ENCODE measurements at regions not wholly inside any gene's neighbourhood (a gene's known extent, or its start where the extent isn't known, plus 50 kb on each side); places are given as distances from the start of the nearest gene placed in this dataset.
A peak's percentile ranks its signal among the peaks of the same experiment; 100 is the strongest.

DNA sequence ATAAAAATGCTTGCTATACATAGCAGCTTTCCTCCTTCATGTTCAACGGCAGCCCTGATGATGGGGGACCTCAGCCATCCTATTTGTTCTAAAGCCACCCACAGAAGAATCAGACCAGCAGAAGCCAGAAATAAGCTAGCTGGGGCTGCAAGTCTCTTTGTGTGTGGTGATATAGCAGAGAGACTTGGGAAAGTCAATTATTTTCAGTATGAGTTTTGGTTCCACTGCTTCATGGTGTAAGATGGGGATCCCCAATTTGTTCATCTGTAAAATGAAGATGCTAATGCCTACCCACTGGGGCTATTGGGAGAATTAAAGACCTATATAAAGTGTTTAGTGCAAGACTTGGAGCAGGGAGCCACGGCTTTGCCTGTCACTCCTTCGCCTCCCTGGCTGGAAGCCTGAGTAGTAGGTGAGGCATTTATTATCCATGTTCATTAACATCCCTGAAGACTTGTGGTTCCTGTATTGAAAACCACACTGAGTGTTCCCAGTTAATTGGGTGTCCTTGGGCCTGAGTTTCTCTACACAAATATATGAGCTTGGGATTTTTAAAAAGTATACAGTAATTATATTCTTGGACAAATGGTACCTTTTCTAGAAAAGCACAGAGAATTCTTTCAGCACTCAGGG is 210.1 kb upstream of the SLC24A2 start:
- peak; percentile 46 for DNase-seq (ENCODE audit: low read depth)

DNA sequence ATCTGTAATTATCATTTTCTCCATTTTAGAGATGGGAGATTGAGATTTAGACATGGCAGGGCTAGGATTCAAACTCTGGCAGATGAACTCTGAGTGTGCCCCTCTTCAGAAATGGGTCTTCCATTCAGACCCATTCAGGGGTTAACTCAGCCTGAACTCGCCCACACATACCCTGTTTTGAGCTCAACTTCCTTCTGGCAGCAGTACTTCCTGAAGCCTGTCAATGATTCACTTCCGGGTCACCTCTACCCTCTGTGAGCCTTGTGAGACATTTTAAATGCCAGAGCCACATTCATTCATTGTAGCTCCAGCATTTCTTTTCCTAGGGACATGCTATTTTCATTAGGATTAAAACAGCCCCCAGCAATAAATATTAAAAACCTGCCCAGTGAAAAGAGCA is 209.3 kb upstream of the SLC24A2 start:
- peak; percentile 10 for DNase-seq (ENCODE audit: low read depth)

DNA sequence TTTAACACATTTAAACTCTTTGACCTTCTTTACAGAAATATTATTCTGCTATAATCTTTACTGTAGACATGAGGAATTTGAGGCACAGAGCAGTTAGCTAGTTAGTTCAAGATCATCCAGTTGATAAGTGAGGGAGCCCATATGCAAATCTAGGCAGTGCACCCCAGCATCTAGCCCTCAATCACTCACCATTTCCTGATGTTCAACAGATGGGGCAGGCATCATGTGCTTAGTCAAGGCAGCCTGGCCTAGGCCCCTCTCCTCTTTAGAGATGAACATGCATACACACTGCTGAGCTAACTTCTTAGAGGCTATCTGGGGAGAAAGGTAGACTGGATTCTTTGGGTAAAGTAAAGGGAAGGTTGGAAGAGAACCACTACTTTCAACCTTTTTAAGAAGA is 206.8 kb upstream of the SLC24A2 start:
- DNase-seq (ENCODE audit: low read depth): no peak

DNA sequence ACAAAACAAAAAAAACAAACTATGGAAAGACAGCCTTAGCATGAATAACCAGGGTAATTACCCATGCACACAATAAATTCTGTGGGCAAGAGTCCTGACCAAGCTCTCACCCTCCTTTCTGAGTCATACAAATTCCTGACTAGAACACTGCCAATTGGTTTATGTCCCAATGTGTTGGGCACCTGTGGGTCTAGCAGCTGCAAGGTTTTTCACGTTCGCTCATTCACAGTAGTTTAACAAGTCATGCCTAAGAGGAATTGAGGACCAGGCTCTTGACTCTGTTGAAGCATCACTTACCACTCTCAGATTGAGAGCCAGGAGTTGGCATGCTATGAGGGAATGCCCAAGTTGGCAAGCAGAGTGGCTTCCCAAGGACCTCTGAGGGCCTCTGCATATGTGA is 205.5 kb upstream of the SLC24A2 start:
- DNase-seq (ENCODE audit: low read depth): peak; percentile 58

DNA sequence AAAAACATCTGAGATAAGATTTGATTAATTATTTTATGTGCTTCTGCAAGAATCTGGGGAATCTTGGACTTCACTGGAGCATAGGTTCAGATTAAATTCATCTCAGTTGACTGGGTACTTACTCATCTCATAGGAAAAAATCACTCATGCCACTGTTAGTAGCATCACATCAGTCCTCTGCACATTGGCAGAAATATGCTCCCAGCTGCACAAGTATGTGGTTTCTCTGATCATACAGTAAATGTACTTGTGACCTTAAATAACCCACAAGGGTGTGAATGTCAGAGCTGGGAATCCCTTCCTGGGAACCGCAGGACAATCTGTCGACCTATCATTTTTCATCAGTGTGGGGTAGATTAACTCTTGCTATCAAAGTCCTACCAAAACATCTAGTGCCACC is 203.7 kb upstream of the SLC24A2 start:
- peak; percentile 54 for DNase-seq (ENCODE audit: low read depth)

DNA sequence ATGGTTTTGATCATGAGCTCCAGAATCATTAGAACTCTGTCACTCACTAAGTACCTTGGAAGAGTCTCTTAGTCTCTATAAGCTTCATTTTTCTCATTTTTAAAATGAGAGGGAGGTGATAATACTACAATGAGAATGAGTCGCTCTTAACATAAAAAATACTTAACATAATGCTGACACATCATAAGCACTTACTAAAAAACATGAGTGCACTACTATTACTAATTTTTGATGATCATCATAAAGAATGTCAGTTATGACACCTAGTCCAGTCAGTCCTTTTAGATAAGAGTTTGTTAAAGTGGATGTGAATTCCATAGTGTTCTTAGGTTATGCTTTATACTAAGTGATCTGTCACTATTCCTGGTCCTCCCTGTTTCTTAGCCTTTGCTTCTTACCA is 200.4 kb upstream of the SLC24A2 start:
- DNase-seq (ENCODE audit: low read depth): no peak

DNA sequence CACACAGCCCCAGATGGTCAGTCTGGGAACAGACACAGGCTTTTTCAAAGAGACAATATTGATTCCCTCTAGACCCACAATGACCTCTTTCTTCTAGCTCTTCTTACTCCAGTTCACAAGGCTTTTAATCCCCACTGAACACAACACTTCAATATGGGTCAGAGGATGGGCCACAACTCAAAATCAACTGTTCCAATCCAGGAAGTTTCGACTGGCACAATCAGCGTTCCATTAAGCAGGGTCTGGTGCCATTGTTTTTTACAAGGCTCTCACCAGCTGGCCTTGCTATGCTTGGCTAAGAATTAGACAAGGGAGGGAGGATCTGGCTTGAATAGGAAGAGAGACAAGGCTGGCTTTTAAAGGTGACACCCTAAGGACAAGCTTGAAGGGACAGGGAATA is 199.4 kb upstream of the SLC24A2 start:
- DNase-seq (ENCODE audit: low read depth): no peak

DNA sequence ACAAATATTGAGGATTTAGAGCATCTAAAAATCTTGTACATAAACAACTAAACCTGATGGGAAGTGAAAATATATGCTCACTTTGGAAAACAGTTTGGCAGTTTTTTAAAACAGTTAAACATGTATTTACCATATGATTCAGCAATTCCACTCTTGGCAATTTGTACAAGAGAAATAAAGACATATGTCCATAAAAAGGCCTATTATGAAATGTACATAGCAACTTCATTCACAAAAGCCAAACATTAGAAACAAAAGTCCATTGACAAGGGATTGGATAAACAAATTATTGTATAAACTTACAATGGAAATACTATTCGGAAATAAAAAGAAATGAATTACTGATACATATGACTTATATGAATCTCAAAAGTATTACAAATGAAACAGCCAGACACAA is 196.2 kb upstream of the SLC24A2 start:
- DNase-seq (ENCODE audit: low read depth): no peak

DNA sequence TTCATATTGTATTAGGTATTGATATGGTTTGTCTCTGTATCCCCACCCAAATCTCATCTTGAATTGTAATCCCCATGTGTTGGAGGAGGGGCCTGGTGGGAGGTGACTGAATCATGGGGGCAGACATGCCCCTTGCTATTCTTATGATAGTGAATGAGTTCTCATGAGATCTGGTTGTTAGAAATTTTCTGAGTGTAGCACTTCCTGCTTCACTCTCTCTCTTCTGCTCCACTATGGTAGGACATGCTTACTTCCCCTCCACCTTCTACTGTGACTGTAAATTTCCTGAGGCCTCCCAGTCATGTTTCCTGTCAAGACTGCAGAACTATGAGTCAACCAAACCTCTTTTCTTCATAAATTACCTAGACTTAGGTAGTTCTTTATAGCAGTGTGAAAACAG is 187.4 kb upstream of the SLC24A2 start:
- DNase-seq (ENCODE audit: low read depth): peak; percentile 4

DNA sequence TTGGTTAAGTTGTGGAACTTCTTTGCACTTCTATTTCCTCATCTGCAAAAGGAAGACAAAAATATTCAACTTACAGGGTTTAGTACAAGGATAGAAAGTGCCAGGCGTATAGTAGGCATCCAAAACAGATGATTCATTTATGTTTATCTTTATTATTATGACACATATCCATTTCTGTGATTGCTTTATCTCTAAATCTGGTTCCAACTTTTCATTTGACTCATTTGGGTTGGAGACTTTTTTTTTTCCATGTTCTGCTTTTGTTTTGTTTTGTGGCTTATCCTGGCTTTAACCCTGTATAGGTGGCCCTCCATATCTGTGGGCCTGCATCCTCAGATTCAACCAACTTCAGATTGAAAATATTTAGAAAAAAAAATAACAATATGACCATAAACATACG is 186.7 kb upstream of the SLC24A2 start:
- DNase-seq (ENCODE audit: low read depth): no peak

DNA sequence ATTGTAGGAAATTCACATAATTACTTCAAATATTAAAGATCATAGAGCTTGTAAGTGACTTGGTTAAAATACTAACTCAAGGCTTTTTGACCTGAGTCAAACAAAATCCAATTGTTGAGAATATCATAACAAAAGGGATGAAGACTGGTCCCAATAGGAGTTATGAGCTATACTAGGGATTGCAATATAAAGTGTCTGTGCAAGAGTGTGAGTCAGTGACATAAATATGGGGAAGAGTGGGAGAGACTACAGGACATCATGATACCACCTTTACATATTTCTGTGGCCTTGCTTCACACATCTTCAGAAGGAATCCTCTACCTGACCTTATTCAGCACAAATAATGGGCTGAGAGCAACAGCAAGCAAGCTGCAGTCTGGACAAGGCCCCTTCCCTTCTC is 180.9 kb upstream of the SLC24A2 start:
- no peak for DNase-seq (ENCODE audit: low read depth)

DNA sequence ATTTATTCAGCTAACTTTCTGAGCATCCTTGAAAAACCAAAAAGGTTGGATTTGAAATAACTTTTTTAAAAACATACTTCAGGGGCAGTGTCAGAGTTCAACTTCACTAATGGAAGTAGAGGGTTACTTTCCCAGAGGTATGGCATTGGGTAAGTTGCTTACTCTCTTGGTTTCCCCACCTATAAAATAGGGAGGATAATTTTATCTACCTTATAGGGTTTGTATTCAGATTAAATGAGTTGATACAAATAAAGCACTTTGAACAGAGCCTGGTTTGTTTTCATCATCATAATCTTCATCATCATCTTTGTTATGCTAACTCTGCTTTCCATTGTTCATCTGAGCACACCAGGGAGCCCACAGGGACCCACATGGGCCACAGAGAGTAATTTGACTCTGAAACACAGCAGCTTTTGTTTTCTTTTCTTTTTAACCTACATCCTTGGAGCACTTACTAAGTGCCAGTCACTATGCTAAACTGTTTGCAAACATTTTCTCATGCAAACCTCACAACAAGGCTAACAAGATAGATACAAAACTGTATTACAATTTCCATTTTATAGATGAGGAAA is 179.1 kb upstream of the SLC24A2 start:
- DNase-seq (ENCODE audit: low read depth): no peak

DNA sequence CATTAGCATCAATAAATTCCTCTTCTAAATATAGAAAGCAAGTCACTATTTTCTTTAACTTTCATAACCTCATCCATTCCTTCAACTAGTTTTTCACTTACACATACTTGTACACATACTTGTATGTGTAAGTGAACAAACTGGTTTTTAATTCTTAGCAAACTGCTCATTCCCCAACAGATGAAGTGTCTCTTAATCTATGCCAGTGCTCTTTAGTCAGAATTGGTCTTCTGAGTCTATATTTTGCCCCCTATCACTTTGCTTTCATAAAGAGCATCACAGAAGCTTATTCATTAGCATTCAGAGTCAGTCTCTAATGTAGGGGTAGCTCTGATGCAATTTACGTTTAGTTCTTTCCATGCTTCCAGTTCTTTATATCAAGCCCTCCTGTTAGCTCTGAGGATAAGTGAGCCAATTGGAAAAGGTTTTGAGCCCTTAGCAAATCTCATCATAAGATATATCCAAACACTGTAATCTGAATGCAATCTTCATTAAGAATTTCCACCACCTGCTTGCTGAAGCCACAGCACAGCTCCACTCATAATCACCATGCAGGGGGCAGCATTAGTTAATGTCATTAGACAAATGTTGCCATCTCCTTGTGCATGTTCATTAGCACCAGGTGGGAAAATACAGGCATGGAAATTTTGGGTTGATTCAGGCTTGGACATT is 178.5 kb upstream of the SLC24A2 start:
- no peak for DNase-seq (ENCODE audit: low read depth)

DNA sequence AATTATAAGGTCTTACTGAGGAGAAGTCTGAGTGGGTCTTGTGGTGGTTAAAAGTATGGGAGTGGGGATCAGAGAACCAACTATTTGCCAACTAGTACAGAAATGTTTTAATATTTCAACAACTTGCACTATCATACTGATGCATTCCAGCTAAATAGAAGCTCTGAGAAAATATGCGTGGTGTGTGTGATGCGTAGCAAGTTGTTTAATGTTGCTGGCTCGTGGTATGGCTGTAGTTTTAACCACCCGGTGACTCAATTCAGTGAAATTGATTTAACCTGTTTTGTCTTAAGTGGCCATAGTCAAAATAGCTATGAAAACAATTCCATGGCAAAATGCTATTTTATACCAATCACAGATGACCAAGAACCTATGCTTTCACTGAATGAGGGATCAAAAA is 176.5 kb upstream of the SLC24A2 start:
- DNase-seq (ENCODE audit: low read depth): no peak

DNA sequence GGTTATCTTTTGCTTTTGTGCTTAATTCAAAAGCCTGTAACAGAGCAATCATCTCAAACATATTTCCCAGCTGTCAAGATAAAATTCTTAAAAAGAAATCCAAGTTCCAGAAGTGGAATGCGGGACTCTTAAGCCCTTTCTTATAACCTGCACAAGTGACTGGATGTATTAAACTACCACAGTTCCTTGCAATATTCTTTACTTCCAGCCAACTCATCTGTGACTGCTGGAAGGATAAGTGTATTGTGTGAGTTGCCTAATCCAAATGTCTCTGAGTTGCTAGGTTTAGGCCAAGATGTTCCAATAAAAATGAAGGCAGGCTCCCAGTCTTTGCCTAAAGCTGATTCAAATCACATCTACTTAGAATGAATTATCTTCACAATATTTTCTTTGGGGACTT is 159.2 kb upstream of the SLC24A2 start:
- no peak for DNase-seq (ENCODE audit: low read depth)

DNA sequence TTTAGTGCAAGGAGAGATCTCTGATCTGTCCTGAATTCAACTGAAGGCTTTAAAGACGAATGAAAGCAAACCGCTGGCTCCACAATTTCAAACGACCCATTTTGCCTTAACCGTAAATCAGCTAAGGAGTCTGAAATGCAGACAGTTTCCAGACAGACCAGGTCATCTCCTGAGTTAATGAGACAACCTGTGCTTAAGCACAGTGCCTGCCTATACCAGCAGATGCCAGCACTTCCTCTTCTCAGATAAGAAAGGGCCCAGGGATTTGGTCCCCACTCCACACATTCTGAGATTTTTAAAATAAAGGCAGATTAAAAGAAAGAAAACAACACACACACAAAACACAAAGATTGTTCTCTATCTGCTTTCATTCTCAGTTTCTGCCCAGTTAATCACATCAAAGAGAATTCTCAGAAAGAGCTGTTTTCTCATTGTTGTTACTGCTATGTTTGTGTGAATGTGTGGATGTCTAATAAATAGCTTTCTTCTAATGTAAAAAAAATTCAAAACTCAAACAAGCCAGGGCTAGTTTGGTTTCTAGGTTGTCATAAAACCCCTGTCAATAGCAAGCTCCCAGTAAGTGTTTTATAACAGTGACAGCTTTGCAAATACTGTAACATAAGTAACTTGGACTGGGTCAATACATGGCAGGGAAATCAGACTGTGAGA is 157.7 kb upstream of the SLC24A2 start:
- DNase-seq (ENCODE audit: low read depth): no peak

DNA sequence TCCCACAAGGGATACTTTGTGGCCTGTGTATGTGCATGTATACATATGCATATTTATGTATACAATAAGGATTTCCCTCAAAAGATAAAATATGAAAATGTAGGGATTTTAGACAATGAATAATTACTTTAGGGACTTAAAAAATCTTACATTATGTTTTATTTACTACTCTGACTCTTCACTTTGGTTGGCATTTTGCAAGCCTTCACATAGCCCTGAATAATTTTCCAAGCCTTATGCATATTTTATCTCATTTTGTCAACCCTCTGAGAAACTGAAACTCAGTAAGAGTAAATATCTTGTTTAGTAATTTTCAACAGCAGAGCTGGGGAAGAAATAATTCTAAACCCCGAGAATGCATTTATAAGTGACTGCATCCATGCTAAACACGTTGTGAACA is 153.0 kb upstream of the SLC24A2 start:
- DNase-seq (ENCODE audit: low read depth): no peak

DNA sequence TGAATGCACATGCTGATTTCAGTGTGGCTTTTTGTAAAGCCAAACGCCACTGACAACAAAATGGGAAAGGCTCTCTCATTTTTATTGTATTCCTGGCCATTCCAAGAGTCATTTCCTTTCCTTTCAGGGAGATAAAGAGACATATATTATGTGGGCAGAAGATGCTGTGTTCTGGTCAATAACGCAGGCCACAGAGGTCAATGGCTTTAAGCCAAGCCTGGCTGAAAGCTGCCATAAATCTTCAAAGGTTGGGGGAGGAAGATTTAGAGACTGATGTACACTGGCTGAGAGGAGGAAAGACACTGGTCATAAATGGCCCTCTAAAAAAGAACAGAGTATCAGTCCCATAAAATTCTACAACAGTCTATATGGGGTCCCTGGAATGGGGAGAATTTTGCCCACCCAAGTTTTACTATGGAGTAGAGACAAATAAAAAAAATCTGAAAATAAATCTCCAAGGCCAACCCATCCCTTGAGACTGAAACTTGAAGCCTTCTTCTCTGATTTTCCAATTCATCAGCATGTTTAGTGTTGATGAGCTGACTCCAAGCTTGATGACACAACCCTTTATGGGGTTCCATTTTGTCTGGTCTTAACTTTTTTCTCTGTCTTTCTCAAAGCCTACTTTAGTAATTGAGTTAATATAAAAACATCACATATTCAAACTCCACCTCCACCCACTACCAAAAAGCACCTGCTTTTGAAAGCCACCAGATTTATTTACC is 152.1 kb upstream of the SLC24A2 start:
- no peak for DNase-seq (ENCODE audit: low read depth)

DNA sequence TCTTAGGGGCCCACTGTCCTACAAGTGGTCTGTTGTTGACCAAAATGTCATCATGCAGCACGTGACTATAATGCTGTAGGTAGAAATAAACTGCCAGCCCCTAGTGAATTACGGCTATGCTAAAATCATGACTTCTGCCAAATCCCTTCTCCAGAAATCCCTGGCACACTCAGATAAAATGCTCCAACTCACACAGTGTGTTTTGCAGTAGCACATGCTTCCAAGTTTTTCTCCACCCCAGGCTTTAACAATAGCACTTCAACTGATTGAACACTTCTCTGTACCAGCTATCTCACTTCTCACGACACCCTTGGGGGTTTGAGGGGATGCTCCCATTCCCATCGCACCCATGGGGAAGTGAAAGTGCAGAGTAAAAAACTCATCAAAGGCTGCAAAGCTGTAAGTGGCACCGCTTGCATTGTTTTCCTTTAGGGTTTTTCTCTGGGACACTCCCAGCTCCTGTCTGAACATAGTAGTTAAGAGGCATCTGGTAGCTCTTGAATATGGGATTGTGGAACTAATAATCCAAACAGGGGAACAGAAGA is 151.0 kb upstream of the SLC24A2 start:
- no peak for DNase-seq (ENCODE audit: low read depth)

DNA sequence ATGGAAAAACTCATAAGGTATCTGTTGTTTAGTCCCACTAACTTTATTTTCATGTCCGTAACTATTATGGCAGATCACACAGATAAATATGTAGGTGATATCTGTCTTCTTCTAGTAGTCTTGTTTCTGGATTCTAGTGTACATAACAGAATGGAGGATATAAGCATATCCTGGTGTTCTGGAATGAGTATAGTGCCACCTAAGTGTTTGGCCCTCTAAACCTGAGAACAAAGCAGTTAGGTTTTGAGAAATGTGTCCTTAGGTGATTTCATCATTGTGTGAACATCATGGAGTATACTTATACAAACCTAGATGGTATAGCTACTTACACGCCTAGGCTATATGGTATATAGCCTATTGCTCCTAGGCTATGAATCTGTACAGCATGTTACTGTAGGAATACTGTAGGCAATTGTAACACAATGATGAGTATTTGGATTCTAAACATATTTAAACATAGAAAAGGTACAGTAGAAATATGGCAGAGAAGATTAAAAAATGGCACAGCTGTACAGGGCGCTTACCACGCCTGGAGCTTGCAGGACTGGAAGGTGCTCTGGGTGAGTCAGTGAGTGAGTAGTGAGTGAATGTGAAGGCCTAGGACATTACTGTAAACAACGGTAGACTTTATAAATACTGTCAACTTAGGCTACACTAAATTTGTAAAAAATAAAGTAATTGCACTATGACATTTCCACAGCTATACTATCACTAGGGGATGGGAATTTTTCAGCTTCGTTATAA is 150.3 kb upstream of the SLC24A2 start:
- no peak for DNase-seq (ENCODE audit: low read depth)

DNA sequence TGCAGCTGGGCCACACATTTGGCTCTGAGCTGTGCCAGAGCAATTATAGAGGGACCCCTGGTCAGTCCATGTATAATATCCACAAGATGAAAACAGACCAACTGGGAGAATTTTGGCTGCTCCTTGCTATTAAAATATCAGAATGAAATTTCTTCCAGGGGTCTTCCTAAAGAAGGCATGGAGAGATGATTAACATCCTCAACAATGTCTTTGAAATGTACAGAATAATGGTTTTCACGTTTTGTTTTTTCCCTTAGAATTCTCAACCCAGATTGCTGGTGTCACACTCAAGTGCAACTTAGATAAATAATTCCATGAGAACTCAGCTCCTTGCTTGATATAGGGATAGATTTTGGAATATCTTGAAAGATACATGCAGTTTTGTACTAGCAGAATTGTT is 148.3 kb upstream of the SLC24A2 start:
- no peak for DNase-seq (ENCODE audit: low read depth)
